ENCODE measurements at regions not wholly inside any gene's neighbourhood (a gene's known extent, or its start where the extent isn't known, plus 50 kb on each side); places are given as distances from the start of the nearest gene placed in this dataset.

GRCh38 chr6:125604257-125604656 is 145.2 kb upstream of the HEY2 start:
- H3K36me3 ChIP-seq (ENCODE audit: insufficient read depth, low read length) = no peaks in the 10 kb centered on the region
- no peak for TF ChIP-seq CTCF (IDR thresholded peaks at IDR 0.05; ENCODE audit: extremely low read depth, low read depth, low read length)
- no peak for DNase-seq (ENCODE audit: insufficient read length, low spot score, missing footprints)
- H3K4me1 ChIP-seq (ENCODE audit: insufficient read depth, low read length) = no peaks in the 10 kb centered on the region
- H4K20me1 ChIP-seq (ENCODE audit: insufficient read depth, low read length) = no peaks in the 10 kb centered on the region
- no peak overlapping the region for H3K27ac ChIP-seq (ENCODE audit: low read depth, low read length)
- no peak overlapping the region for H2AFZ ChIP-seq (ENCODE audit: low read length)
- H3K4me3 ChIP-seq (ENCODE audit: insufficient read depth, low read length) = no peak overlapping the region
- no peaks in the 10 kb centered on the region for H3K27me3 ChIP-seq (ENCODE audit: insufficient read depth, low read length)
- no peaks in the 10 kb centered on the region for H3K9me3 ChIP-seq (ENCODE audit: low read depth, low read length)
- H3K79me2 ChIP-seq (ENCODE audit: insufficient read depth, low read length) = no peaks in the 10 kb centered on the region
- no peak overlapping the region for H3K4me2 ChIP-seq (ENCODE audit: insufficient read depth, low read length)

GRCh38 chr6:125611573-125612344 is 137.7 kb upstream of the HEY2 start:
- H3K27ac ChIP-seq (ENCODE audit: low read depth, low read length) = no peak overlapping the region
- H3K4me3 ChIP-seq (ENCODE audit: insufficient read depth, low read length) = peak overlapping the region; percentile 54
- peaks cover 12% of the 10 kb centered on the region for H3K4me1 ChIP-seq (ENCODE audit: insufficient read depth, low read length)
- no peaks in the 10 kb centered on the region for H3K36me3 ChIP-seq (ENCODE audit: insufficient read depth, low read length)
- no peak for DNase-seq (ENCODE audit: insufficient read length, low spot score, missing footprints)
- no peaks in the 10 kb centered on the region for H3K9me3 ChIP-seq (ENCODE audit: low read depth, low read length)
- H4K20me1 ChIP-seq (ENCODE audit: insufficient read depth, low read length) = no peaks in the 10 kb centered on the region
- peak overlapping the region; percentile 83 for H3K4me2 ChIP-seq (ENCODE audit: insufficient read depth, low read length)
- no peak for TF ChIP-seq CTCF (IDR thresholded peaks at IDR 0.05; ENCODE audit: extremely low read depth, low read depth, low read length)
- H3K27me3 ChIP-seq (ENCODE audit: insufficient read depth, low read length) = no peaks in the 10 kb centered on the region
- no peaks in the 10 kb centered on the region for H3K79me2 ChIP-seq (ENCODE audit: insufficient read depth, low read length)
- peak overlapping the region; percentile 81 for H2AFZ ChIP-seq (ENCODE audit: low read length)

GRCh38 chr6:125612345-125612846 is 137.0 kb upstream of the HEY2 start:
- H2AFZ ChIP-seq (ENCODE audit: low read length) = peak overlapping the region; percentile 81
- no peaks in the 10 kb centered on the region for H3K79me2 ChIP-seq (ENCODE audit: insufficient read depth, low read length)

More at GRCh38 chr6:125612345-125612846, 137.0 kb upstream of the HEY2 start:
- H4K20me1 ChIP-seq (ENCODE audit: insufficient read depth, low read length) = no peaks in the 10 kb centered on the region
- DNase-seq (ENCODE audit: insufficient read length, low spot score, missing footprints) = no peak
- peak overlapping the region; percentile 83 for H3K4me2 ChIP-seq (ENCODE audit: insufficient read depth, low read length)
- peaks cover 12% of the 10 kb centered on the region for H3K4me1 ChIP-seq (ENCODE audit: insufficient read depth, low read length)
- peak overlapping the region; percentile 54 for H3K4me3 ChIP-seq (ENCODE audit: insufficient read depth, low read length)
- no peak overlapping the region for H3K27ac ChIP-seq (ENCODE audit: low read depth, low read length)
- no peak for TF ChIP-seq CTCF (IDR thresholded peaks at IDR 0.05; ENCODE audit: extremely low read depth, low read depth, low read length)
- no peaks in the 10 kb centered on the region for H3K36me3 ChIP-seq (ENCODE audit: insufficient read depth, low read length)
- no peaks in the 10 kb centered on the region for H3K9me3 ChIP-seq (ENCODE audit: low read depth, low read length)
- no peaks in the 10 kb centered on the region for H3K27me3 ChIP-seq (ENCODE audit: insufficient read depth, low read length)
